D341Med (cell line): ENCODE measurements at regions not wholly inside any gene's neighbourhood (a gene's known extent, or its start where the extent isn't known, plus 50 kb on each side); places are given as distances from the start of the nearest gene placed in this dataset.
"Not testable (repeated sequence)": the region's sequence is repeated elsewhere in the genome, so short reads cannot be mapped to it uniquely, and the experiment has no call there.

Experiments
- DNase-seq: peaks from one replicate; pipeline ENCODE4 v3.0.0; 2012; ENCODE audit warnings: low spot score

DNA sequence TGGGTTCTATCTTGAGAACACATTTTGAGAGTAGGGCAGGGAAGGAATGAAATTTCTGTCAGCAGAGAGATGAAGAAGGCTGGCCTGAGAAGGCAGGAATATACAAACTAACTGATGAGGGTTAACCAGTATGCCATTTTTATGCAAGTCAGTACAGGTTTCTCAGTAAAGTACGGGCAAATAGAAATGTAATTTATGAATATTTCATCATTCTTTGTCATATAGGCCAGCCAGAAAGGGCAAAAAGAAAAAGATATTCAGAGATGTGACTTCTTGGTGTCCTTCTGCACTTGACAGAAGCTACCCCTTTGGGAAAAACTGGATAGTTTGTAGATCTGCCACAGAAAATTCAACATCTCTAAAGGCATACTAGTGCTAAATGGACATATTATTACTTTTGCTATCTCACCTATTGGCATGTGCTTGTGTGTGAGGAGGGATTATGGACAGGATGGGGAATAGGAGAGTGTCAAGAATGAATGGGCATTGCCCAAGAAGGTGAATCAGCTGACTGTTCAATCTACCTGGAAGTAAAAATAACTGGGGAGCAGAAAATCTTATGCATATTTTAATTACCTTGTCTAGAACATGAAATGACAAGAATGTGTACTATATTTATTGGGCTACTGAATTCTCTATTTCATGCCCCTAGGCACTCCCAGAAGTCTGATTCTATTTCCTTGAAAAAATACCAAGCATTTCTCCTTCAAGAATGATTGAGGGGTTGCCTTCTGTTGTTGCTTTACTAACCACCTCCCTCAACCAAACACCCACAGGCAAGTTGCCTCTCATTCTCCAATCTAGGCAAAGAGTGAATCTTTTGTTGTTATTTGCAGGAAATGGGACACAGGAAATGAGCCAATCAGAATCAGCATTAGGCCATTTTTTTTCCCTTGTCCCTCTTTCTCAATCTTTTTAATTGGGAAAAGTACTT is 175.1 kb upstream of the SLC38A2 start:
- DNase-seq = no peak

DNA sequence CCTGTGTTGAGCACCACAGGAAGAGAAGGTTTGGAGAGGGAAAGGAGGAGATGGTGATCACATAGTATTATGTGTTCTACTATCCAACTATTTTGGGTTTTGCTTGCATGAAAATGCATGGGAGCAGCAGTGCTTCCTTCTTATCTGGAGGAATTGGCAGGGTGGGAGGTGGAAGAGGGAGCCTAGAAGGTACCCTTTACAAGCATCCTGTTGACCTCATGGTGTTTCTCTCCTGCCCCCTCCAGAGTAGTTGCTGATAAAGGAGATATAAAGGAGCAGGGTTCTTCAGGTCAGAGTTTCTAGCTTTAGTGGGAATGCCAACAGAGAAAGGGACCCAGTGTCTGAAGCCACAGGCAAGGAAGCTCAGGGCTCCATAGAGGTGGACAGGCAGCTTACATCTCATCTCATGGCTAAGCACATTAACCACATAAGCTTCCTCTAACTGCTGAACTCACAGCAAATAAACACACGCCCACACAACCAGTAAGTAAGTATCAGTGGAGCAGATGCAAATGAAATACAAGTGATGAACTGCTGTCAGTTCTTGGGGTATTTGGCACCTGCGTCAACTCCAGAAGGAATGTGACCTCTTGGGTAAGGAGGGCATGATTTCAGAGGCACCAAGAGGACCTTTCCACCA is 174.2 kb upstream of the SLC38A2 start:
- DNase-seq = no peak

DNA sequence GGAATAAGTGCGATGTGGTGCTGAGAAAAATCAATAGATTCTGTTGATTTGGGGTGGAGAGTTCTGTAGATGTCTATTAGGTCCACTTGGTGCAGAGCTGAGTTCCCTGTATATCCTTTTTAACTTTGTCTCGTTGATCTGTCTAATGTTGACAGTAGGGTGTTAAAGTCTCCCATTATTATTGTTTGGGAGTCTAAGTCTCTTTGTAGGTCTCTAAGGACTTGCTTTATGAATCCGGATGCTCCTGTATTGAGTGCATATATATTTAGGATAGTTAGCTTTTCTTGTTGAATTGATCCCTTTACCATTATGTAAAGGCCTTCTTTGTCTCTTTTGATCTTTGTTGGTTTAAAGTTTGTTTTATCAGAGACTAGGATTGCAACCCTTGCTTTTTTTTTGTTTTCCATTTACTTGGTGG is 170.8 kb upstream of the SLC38A2 start:
- not testable (repeated sequence) for DNase-seq

DNA sequence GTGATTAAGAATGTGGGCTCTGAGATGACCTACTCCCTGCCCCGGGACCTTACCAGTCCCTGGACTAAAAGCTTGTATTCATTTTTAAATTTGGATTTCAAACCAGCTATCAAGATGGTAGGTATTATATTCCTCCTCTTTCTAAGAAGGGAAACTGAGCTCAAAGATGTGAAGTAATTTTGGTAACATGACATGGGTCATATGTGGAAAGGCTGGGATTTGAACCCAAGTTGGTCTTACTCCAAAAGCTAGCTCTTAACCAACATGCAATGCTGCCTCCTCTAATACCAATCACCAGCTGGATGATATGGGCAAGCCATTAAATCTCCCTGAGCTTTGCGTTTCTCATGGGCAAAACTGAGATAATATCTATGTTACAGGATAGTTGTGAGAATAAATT is 166.4 kb upstream of the SLC38A2 start:
- DNase-seq = no peak

DNA sequence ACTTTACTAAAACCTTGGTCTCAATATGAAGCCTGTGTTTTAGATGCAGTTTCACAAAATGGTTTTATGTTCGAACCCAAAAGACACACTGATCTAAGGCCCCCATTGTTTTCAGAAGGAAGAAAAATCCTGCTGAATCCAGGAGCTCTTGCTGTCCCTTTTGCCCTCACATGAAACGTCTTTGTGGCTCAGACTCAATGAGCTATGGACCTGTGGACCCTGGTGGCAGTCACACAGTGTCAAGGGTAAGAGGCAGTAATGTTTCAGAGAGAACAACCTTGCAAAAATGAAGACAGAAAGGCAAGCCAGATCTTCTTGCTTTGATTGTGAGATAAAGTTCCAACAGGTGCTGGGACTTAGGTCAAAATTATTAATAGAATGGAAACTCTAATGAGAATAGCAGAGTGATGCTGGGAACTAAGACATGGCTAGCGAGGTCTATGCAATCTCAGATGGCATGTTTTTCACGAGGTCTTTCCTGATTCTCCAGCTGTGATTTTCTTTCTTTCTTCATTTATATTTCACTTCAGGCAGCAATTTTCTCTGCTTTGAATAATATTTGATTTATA is 164.9 kb upstream of the SLC38A2 start:
- no peak for DNase-seq

DNA sequence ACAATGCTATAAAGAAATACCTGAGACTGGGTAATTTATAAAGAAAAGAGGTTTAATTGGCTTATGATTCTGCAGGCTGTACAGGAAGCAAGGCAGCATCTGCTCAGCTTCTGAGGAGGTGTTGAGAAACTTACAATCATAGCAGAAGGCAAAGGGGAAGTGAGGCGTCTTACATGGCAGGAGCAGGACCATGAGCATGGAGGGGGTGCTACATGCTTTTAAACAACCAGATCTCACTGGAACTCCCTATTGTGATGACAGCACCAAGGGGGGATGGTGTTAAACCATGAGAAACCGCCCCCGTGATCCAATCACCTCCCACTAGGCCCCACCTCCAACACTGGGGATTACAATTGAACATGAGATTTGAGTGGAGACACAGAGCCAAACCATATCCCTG is 163.7 kb upstream of the SLC38A2 start:
- DNase-seq = not testable (repeated sequence)

DNA sequence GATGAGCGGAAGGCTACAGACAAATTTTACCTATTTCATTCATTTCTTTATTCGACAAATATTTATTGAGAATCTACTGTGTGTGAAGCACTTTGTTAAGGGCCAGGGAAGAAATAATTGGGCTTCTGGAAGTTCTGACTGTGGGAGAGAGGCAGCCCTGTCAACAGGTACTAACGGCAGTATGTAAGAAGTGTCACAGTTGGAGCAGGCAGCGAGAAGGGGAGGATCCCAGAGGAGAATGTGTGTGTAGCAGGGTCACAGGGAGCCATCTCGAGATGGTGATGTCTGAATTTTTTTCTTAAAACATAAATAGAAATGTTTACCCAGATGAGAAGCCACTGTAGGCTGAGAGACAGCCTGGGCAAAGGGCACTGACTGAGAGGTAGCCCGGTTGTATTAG is 163.3 kb upstream of the SLC38A2 start:
- DNase-seq = no peak

DNA sequence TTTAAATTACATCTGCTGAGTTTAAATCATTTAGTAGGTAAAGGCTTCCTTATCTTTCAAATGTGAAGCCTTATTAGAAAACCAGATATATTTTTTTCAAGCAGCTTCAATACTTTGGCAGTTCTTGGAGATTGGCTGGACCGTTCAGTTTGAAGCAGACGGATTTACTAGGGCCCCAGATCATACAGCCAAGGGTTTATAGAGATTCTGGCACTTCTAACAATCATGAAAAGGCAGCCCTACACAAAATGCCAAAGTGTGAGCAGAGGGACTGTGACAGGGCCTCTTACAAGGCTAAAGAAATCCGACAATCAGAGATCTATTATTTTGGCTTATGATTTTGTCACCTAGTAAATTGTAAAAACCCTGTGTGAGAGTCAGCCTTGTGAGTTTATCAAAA is 162.8 kb upstream of the SLC38A2 start:
- no peak for DNase-seq

DNA sequence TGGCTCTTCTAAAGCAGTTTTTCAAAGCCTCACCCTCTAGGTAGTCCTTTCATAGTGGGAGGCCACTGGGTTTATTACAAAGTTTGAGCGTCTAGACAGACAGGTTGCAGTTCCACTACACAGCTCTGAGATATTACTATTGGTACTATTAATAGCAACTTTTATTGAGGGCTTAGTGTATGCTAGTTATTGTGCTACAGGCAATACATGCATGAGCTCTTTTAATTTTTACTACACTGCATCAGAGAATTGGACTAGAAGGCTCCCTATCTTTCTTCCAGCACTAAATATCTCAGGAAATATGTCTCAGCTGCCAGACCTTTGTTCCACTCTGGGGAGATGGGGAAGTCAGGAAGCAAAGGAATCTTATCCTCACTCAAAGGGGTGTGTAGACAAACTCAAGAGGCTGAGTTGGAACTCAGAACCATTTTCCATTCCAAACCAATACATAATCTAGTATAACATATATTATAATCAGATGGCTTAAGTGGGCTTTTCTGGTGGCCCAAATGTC is 161.8 kb upstream of the SLC38A2 start:
- no peak for DNase-seq

DNA sequence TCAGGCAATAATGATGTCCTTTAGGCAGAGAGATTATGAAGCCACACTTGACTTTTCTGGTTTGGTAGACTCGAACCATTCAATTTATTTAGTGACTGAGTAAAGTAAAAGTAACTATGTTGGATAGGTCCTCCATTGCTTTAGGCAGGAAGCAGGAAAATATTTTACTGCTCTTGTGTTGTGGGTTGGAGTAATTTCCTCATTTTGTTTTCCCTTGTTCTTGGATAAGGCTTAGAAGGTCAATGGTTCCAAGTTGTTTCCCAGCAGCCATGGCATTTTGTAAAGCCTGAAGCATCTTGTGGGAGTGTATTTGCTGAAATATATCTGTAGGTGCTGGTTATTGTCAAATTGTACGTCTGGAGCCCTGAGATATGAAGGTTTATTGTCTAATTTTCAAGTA is 161.2 kb upstream of the SLC38A2 start:
- DNase-seq = no peak

DNA sequence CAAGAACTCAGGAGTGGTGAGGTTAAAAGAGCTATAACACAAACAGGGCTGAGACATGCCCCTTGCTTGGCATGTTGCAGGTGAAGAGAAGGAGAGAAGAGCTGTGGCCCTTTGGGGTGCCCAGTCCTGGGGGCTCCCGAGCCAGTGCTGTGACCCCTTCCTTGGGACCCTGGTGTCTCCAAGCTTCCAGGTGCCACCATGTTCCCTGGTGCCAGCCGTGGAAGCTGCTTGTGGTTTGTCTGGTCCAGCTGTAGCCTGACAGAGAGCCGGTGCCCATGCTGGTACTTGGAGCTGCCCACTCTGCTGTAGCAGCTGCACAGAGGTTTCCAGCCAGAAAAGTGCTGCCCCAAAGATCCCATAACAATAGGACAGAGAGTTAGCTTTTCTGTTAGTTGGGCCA is 159.2 kb upstream of the SLC38A2 start:
- DNase-seq = no peak

DNA sequence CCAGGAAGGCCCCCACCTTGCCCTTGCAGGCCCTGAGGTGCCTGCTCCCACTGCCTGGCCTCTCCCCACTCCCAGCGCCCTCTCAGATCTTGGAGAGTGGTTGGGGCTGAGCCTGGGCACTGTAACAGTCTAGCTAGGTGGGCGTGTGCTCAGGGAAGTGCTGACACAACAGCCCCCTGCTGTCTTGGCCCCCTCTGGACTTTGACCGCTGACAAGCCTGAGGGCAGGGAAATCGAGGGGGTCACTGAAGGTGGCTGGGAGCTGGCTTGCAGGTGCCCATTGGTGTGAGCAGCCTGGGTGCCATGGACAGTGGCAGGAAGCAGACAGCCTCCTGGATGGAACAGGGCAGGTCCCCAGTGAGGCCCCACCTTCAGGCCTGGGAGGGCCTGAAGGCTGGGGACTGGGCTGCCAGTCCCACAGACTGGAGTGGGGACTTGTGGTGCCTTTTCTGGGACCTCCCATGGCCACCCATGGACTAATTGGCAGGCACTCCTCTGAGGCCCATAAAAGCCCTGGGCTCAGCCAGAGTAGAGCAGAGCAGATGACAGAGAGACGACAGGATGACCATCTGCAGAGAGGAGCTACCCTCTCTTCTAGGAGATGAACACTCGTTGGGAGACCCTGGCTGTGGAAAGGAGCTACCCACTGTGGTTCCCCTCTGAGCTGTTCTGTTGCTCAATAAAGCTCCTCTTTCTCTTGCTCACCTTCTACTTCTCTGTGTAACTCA is 158.6 kb upstream of the SLC38A2 start:
- DNase-seq = no peak

DNA sequence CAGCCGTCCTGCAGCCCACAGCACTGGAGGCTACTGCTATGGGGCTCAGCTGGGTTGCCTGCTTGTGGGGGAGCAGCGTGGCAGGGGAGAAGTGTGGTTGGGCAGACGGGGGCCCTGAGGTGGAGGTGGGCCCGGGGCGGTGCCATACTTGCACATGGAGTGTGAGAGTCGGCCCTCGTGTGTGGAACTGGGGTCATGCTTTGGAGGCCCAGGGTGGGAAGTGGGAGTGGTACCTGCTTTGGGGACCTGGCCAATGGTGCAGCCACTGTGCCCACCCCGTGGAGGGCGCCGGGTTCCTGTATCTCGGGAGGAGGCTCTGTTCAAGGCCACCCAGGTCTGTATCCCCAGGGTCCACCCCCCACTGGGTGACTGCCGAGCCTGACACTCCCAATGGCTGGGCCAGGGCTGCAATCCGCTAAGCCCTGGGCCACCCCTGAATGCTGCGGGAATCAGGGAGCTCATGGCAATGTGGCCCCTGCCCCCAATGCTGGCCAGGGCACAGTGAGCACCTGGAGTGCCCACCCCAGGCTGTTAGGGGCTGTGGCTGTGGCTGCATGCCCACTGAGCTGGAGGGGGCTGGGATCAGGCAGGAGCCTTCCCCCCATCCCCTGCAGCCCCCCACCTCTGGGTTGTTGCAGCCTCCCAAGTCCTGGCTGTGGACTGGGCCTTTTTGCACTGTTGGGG is 157.9 kb upstream of the SLC38A2 start:
- DNase-seq = no peak

DNA sequence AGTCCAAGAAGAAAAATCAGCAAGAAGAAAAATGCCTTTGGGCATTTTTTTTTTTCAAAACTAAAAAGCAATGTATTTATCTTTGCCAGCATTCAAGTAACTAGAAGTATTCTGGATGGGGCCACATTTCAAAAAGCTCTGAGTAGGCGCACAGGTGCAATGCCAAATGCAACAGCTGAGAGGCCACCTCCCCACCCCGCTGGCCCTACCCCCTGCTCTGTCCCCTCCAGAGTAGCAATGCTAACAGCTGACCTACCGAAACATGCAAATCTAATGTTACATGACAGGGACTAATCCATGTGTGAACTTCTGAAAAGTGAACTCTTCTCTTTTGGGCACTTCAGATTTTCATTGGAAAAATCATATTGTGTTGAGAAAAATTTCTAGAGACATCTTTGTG is 153.7 kb upstream of the SLC38A2 start:
- no peak for DNase-seq

DNA sequence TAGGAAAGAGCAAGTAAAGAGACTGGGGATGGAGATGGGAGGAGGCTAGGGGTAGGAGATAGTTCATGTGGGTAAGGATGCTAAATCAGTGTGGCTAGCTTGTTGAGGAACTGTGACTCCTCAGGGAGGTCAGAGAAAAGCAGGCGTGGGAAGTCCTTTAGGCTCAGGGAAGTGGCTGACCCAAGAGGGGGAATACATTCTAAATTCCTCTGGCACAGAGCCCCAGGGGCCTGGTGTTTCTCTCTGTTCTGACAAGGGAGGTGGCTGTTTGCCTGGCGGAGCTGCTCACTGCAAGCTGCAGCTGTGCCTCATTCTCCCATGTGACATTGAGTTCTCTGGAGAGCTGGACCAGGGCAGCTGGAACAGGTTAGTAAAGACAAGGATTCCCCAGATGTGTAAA is 152.2 kb upstream of the SLC38A2 start:
- DNase-seq = no peak

DNA sequence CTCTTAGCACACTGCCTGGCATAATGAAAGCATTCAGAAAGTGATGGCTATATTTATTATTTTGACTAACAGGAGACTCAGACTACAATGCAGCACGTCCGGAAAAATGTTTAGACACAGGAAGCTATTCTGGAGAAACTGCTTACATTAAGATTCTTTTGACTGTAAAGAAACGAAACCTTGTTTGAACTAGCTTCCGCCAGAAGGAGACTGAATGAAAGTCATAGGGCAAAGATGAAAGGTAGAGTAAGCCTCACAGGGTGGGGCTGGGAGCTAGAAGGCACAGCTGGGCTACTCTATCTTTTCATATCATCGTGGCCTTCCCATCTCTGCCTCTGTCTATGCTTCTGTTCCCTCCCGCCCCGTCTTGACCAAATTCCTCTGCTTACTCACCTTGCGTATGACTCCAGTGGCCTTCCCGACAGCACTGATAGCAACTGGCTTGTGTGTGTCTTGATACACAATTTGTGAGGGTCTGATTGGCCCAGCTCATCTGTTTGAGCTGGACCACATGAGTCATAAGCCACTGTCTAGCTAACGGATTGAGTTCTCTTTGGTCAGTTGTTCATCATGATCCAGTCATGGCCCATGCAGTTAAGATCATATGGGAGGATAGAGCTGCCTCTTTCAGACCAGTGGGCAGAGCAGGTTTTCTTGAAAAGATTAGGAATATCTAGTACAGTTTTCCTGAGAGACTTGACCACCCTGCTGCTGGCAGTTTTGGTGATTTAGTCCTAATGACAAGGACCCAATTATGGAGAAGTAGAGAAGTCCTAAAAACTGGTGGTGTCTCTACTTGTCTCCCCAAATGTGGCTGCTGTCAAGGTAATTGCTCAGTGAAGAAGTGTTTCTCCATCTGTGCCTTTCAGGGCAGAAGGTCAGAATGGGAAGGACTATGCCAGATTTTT is 151.5 kb upstream of the SLC38A2 start:
- no peak for DNase-seq

DNA sequence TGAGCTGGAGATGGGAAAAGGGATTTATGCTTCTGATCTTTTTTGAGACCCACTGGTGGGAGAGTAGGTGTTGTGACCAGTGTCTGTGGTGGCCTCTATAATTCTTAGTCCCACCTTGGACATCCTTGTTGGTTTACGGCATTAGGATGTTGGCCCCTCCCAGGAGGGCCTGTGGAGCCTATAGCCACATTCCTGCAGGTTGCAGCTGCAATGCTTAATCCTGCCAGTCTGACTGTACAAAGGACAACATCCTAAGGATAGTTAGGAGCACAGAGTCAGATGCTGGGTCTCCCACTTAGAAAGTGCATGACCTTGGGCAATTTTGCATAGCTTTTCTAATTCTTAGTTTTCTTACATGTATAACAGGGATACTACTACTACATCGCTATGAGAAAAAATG is 150.9 kb upstream of the SLC38A2 start:
- no peak for DNase-seq

DNA sequence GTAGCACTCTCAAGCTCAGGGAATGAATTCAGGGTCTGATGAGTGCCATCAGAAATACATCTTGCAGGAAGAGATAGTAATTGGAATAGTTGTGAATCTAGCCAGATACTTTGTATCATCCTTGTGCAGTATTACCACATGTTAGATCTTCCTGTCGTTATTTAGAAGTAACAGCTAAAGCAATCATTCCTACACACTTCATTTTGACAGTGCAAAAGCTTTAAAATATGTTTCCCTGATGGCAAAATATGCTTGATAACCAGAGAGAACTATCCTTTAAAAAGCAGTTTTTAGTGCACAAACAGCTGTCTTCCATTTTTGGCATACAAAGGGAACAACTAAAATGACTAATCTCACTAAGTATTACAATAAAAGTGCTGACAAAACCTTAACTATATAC is 149.5 kb upstream of the SLC38A2 start:
- DNase-seq = no peak

DNA sequence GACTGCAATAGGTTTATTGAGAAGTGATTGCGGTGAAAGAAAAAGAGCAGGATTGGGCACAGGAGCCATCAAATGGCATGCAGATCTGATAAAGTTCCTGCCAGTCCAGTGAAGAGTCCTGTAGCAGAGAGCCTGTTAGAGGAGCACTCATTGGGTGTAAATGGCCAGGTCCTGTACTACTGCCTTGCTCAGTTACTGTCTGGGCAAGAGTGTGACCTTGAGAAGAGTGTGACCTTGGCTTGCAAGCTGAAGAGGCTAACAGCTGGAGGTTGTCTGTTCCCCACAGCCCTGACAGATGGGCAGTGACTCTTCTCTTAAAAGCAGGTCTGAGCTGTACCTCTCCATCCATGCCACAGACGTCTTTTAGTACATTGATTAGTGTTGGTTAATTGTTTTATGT is 148.6 kb upstream of the SLC38A2 start:
- no peak for DNase-seq

DNA sequence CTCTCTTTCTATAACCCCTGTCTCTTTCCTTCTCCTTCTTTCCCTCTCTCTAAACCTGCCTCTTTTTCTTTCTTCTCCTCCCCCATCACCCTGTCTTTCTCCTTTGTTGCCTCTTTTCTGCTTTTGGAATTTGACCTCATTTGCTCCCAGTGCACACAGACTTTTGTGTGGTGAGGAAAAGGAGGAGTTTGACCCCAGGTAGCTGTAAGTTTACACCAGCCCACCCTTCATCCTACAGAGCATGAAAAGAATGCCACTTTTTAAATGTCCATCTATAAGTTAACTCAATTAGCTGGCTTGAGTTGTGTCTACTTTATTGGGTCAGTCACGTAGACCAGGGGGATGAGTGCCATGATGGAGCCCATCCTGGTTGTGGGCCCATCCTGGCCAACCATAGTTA is 146.8 kb upstream of the SLC38A2 start:
- DNase-seq = no peak

DNA sequence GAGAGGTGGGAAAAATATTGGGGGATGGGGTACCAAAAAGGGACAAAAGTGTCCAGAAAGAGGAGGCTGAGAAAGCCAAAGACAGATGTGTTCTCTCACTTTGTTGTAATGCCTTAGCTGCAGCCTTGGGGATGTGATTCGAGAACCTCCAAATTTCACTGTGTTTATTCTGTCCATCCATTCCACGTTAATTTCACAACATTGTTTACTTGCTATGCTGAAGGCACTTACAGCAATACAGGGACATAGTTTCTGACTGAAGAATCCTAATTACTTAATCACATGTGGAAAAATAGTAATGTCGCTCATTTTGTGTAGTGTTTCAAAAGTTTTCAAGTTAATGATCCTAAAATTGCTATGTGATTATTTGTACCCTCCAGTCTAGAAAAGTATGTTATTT is 146.2 kb upstream of the SLC38A2 start:
- DNase-seq = no peak
